GM23338 (cell line): ENCODE measurements at regions not wholly inside any gene's neighbourhood (a gene's known extent, or its start where the extent isn't known, plus 50 kb on each side); places are given as distances from the start of the nearest gene placed in this dataset.

Experiments used
- ATAC-seq: fragments of 200-7000 bp; cut with Tn5 transposase; 3 replicates; pipeline ENCODE4 v1.9.1; 2020
- DNase-seq: peaks from one replicate; pipeline ENCODE4 v3.0.0-alpha.2; 2015; ENCODE audit warnings: low spot score
- H2AFZ ChIP-seq: fragments of 200-600 bp; sonication (generic); 2 replicates; pipeline ENCODE4 v1.8.0; 2016; ENCODE audit warnings: antibody characterized with exemption, mild to moderate bottlenecking, moderate library complexity
- H3F3A ChIP-seq: fragments of 200-600 bp; sonication (generic); replicated peaks from 2 replicates; pipeline ENCODE4 v1.8.0; 2017; ENCODE audit warnings: antibody characterized with exemption, mixed run types, low read depth
- H3K27ac ChIP-seq: fragments of 200-600 bp; sonication (generic); 2 replicates; pipeline ENCODE4 v1.6.1; 2016; ENCODE audit warnings: low read depth
- H3K27me3 ChIP-seq: fragments of 200-600 bp; sonication (generic); 2 replicates; pipeline ENCODE4 v1.8.0; 2016; ENCODE audit warnings: mild to moderate bottlenecking, mixed run types, moderate library complexity; ENCODE audit not compliant: insufficient read depth
- H3K36me3 ChIP-seq: fragments of 200-600 bp; sonication (generic); 2 replicates; pipeline ENCODE4 v1.8.0; 2016; ENCODE audit warnings: mild to moderate bottlenecking; ENCODE audit not compliant: insufficient read depth
- H3K4me1 ChIP-seq: fragments of 200-600 bp; sonication (generic); 2 replicates; pipeline ENCODE4 v1.8.0; 2016; ENCODE audit warnings: mild to moderate bottlenecking, moderate library complexity; ENCODE audit not compliant: insufficient read depth
- H3K4me2 ChIP-seq: fragments of 200-600 bp; sonication (generic); 2 replicates; pipeline ENCODE4 v1.7.1; 2017; ENCODE audit warnings: mixed run types
- H3K4me3 ChIP-seq: fragments of 200-600 bp; sonication (generic); 2 replicates; pipeline ENCODE4 v1.6.1; 2016; ENCODE audit warnings: mixed run types
- H3K79me2 ChIP-seq: fragments of 200-600 bp; sonication (generic); replicated peaks from 2 replicates; pipeline ENCODE4 v1.8.0; 2017; ENCODE audit warnings: mild to moderate bottlenecking; ENCODE audit not compliant: insufficient read depth
- H3K9me2 ChIP-seq: fragments of 200-600 bp; sonication (generic); 2 replicates; pipeline ENCODE4 v1.8.0; 2017; ENCODE audit not compliant: insufficient read depth
- H4K20me1 ChIP-seq: fragments of 200-600 bp; sonication (generic); replicated peaks from 2 replicates; pipeline ENCODE4 v1.8.0; 2017; ENCODE audit warnings: mild to moderate bottlenecking; ENCODE audit not compliant: insufficient read depth
- H3K27ac Mint-ChIP-seq: 2 replicates; pipeline ENCODE4 v1.8.0; 2020; ENCODE audit warnings: inconsistent platforms, mild to moderate bottlenecking, moderate library complexity, mixed read lengths
- H3K27me3 Mint-ChIP-seq: 3 replicates; pipeline ENCODE4 v1.8.0; 2022; ENCODE audit warnings: low read depth, mild to moderate bottlenecking, moderate library complexity, mixed read lengths, inconsistent platforms; ENCODE audit not compliant: insufficient read depth, poor library complexity
- H3K36me3 Mint-ChIP-seq: 3 replicates; pipeline ENCODE4 v1.8.0; 2021; ENCODE audit warnings: low read depth, mild to moderate bottlenecking, inconsistent platforms, moderate library complexity, mixed read lengths
- H3K4me1 Mint-ChIP-seq: 3 replicates; pipeline ENCODE4 v1.8.0; 2020; ENCODE audit warnings: mild to moderate bottlenecking, inconsistent platforms, mixed read lengths
- H3K4me3 Mint-ChIP-seq: 3 replicates; pipeline ENCODE4 v1.8.0; 2021; ENCODE audit warnings: moderate library complexity, mild to moderate bottlenecking, inconsistent platforms, mixed read lengths
- H3K9me3 Mint-ChIP-seq: 3 replicates; pipeline ENCODE4 v1.8.0; 2020; ENCODE audit warnings: moderate library complexity, mild to moderate bottlenecking, inconsistent platforms, mixed read lengths
- CREB1 ChIP-seq: fragments of 250-450 bp; sonication (Bioruptor Pico); IDR thresholded peaks from 2 replicates; pipeline ENCODE4 v1.5.0; 2020; ENCODE audit warnings: low read depth, mild to moderate bottlenecking, moderate library complexity
- CTCF ChIP-seq, 2 experiments: fragments of 200-600 bp in 1 of 2; sonication (generic) in 1 of 2; conservative IDR thresholded peaks; 2 replicates each; pipeline versions ENCODE4 v1.5.1 to v1.6.1; 2016 to 2017; ENCODE audit warnings: antibody characterized with exemption in 2 of 2, low read depth in 2 of 2, mild to moderate bottlenecking in 2 of 2, moderate library complexity in 1 of 2
- ETS1 ChIP-seq: IDR thresholded peaks from 2 replicates; pipeline ENCODE4 v1.6.1; 2016; ENCODE audit warnings: antibody characterized with exemption
- EZH2 ChIP-seq: fragments of 200-600 bp; sonication (generic); IDR thresholded peaks from one replicate; pipeline ENCODE4 v1.8.0; 2017; ENCODE audit warnings: antibody characterized with exemption, mild to moderate bottlenecking, low read depth; ENCODE audit not compliant: unreplicated experiment
- EZH2phosphoT487 ChIP-seq: fragments of 200-600 bp; sonication (generic); IDR thresholded peaks from one replicate; pipeline ENCODE4 v1.8.1; 2018; ENCODE audit warnings: antibody characterized with exemption; ENCODE audit not compliant: unreplicated experiment
- JUNB ChIP-seq: IDR thresholded peaks from one replicate; pipeline ENCODE4 v1.6.1; 2016; ENCODE audit warnings: antibody characterized with exemption; ENCODE audit not compliant: unreplicated experiment
- NANOG ChIP-seq: IDR thresholded peaks from 2 replicates; pipeline ENCODE4 v1.6.1; 2016; ENCODE audit warnings: antibody characterized with exemption, borderline replicate concordance
- POLR2AphosphoS5 ChIP-seq: IDR thresholded peaks from 2 replicates; pipeline ENCODE4 v1.6.1; 2016; ENCODE audit warnings: antibody characterized with exemption, low read depth
- REST ChIP-seq: IDR thresholded peaks from one replicate; pipeline ENCODE4 v1.6.1; 2018; ENCODE audit warnings: antibody characterized with exemption; ENCODE audit not compliant: unreplicated experiment
- STAT1 ChIP-seq: IDR thresholded peaks from one replicate; pipeline ENCODE4 v1.6.1; 2016; ENCODE audit warnings: antibody characterized with exemption; ENCODE audit not compliant: unreplicated experiment
- ZNF114 ChIP-seq: fragments of 250-450 bp; sonication (Bioruptor Pico); IDR thresholded peaks from 2 replicates; pipeline ENCODE4 v1.5.0; 2020; ENCODE audit warnings: mild to moderate bottlenecking, moderate library complexity
- ZNF331 ChIP-seq: fragments of 250-450 bp; sonication (Bioruptor Pico); IDR thresholded peaks from 2 replicates; pipeline ENCODE4 v1.5.0; 2020; ENCODE audit warnings: low read depth, mild to moderate bottlenecking, moderate library complexity
- ZNF462 ChIP-seq: fragments of 250-450 bp; sonication (Bioruptor Pico); IDR thresholded peaks from 2 replicates; pipeline ENCODE4 v1.5.0; 2020; ENCODE audit warnings: mild to moderate bottlenecking, moderate library complexity

- ATAC-seq (no peak), DNase-seq (no peak)
- H3K36me3 ChIP-seq: no peaks in the 10 kb centered on the region
- no peaks in the 10 kb centered on the region for H3K27me3 Mint-ChIP-seq
- H2AFZ ChIP-seq: no peak overlapping the region
- no peaks in the 10 kb centered on the region for H3K27me3 ChIP-seq
- H3K4me2 ChIP-seq: no peak overlapping the region
- peaks cover 25% of the 10 kb centered on the region for H3K4me1 ChIP-seq
- H3K27ac ChIP-seq: no peak overlapping the region
- TF ChIP-seq EZH2phosphoT487 (no peak), NANOG (no peak), ETS1 (no peak), ZNF462 (CRISPR knock-in tag) (no peak), ZNF114 (CRISPR knock-in tag) (no peak), REST (no peak), POLR2AphosphoS5 (no peak), STAT1 (no peak), CREB1 (CRISPR knock-in tag) (no peak), JUNB (no peak), CTCF (conservative IDR thresholded peaks at IDR 0.05; ENCODE audit: low read depth in 2 of 2) (no peak), ZNF331 (CRISPR knock-in tag) (no peak), EZH2 (no peak)
- peaks cover 16% of the 10 kb centered on the region for H3K4me1 Mint-ChIP-seq
- no peaks in the 10 kb centered on the region for H3F3A ChIP-seq
- no peaks in the 10 kb centered on the region for H3K9me3 Mint-ChIP-seq
- H3K36me3 Mint-ChIP-seq: no peaks in the 10 kb centered on the region
- no peaks in the 10 kb centered on the region for H4K20me1 ChIP-seq
- no peaks in the 10 kb centered on the region for H3K9me2 ChIP-seq
- no peak overlapping the region for H3K4me3 ChIP-seq
- H3K27ac Mint-ChIP-seq: no peak overlapping the region
- no peaks in the 10 kb centered on the region for H3K79me2 ChIP-seq
- no peak overlapping the region for H3K4me3 Mint-ChIP-seq
These were observed 640.2 kb upstream of the SYT4 start for GRCh38 chr18:43917520-43917919.
